Breast epithelium (tissue), 3 donors: ENCODE measurements at regions not wholly inside any gene's neighbourhood (a gene's known extent, or its start where the extent isn't known, plus 50 kb on each side); places are given as distances from the start of the nearest gene placed in this dataset.

Experiments
- POLR2A ChIP-seq: fragments of 450-650 bp; IDR thresholded peaks from one replicate; pipeline ENCODE4 v1.6.1; 2016; ENCODE audit warnings: antibody characterized with exemption, mild to moderate bottlenecking, moderate library complexity
- POLR2AphosphoS5 ChIP-seq, 3 donors: sonication (generic); formaldehyde crosslinking; IDR thresholded peaks; one replicate each; pipeline ENCODE4 v1.6.1; 2017; ENCODE audit warnings: antibody characterized with exemption in 3 of 3
- TF ChIP-seq, protein P1 (sequence below), 3 donors: fragments of 450-650 bp; IDR thresholded peaks; one replicate each; pipeline ENCODE4 v1.5.1; 2016 to 2017; ENCODE audit warnings: antibody characterized with exemption in 3 of 3, mild to moderate bottlenecking in 3 of 3, moderate library complexity in 3 of 3

DNA sequence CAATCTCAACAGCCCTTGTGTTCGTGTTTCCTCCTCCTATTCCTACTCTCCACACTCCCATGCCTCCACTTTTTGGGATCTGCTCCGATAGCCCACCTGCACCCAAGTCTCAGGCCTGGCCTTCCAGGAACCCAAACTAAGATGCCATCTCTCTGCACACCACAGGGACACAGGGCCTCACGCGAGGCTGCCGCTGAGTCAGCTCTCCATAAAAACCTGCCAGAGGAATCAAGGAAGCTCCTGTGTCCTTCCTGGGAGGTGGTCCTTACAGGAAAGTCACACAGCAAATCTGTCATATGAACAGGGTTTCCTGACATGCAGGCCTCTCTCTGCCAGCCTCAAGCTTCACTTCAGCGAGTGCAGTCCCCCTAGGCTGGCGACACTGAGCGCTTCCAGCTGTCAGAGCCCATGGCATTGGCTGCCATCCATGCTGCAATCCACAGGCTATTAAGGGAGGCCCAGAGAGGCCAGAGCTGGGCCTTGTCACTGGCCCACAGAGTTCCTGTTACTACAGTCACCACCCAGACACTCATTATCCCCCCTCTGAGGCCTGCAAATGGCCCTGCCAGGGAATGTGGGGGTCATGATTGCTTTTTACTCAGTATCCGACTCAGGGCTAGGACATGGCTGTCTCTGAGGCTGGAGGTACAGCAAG, 151.4 kb downstream of the OAT start:
- TF ChIP-seq, protein P1, sequence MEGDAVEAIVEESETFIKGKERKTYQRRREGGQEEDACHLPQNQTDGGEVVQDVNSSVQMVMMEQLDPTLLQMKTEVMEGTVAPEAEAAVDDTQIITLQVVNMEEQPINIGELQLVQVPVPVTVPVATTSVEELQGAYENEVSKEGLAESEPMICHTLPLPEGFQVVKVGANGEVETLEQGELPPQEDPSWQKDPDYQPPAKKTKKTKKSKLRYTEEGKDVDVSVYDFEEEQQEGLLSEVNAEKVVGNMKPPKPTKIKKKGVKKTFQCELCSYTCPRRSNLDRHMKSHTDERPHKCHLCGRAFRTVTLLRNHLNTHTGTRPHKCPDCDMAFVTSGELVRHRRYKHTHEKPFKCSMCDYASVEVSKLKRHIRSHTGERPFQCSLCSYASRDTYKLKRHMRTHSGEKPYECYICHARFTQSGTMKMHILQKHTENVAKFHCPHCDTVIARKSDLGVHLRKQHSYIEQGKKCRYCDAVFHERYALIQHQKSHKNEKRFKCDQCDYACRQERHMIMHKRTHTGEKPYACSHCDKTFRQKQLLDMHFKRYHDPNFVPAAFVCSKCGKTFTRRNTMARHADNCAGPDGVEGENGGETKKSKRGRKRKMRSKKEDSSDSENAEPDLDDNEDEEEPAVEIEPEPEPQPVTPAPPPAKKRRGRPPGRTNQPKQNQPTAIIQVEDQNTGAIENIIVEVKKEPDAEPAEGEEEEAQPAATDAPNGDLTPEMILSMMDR (IDR thresholded peaks at IDR 0.05): no peak
- TF ChIP-seq POLR2A (no peak), POLR2AphosphoS5 (IDR thresholded peaks at IDR 0.05) (no peak)
